ENCODE measurements at regions not wholly inside any gene's neighbourhood (a gene's known extent, or its start where the extent isn't known, plus 50 kb on each side); places are given as distances from the start of the nearest gene placed in this dataset.
"Not testable (repeated sequence)": the region's sequence is repeated elsewhere in the genome, so short reads cannot be mapped to it uniquely, and the experiment has no call there.

GRCh38 chr5:91864962-91865361, 481.8 kb upstream of the ARRDC3 start:
- FAIRE-seq, result no peak

DNA sequence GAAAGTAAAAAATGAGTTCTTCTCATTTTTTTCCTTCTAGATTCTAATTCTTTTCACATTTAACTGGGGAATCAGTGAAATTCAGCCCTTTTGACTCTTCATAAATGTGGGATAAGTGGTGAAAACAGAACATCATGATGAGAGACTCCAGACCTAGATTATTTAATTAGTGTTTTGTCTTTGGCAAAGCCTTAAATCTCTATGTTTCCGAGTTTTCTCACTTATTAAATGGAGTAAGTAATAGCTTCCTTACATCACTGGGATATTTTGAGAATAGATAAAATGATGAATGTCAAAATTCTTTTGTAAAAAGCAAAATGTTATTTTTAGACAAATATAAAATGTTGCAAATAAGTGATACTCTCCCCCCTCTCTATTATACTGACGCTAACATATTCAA, 468.6 kb upstream of the ARRDC3 start:
- FAIRE-seq, result no peak

DNA sequence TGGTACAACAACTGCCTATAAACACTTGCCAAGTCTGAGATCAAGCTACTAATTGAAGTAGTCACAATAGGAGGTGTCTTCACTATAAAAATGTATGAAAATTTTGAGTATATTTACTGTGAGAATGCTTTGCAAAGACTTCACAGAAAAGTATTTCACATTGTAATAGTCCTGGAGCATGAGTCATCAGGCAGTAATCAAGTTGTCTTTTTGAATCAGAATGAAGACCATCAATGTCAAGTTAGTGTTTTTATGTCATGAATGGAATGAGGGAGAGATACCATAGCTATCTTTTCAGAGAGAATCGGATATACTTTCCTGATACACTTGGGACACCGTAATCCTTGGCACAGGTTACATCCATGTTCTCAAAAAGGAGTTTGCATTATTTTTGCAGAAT, 466.9 kb upstream of the ARRDC3 start:
- no peak for FAIRE-seq

DNA sequence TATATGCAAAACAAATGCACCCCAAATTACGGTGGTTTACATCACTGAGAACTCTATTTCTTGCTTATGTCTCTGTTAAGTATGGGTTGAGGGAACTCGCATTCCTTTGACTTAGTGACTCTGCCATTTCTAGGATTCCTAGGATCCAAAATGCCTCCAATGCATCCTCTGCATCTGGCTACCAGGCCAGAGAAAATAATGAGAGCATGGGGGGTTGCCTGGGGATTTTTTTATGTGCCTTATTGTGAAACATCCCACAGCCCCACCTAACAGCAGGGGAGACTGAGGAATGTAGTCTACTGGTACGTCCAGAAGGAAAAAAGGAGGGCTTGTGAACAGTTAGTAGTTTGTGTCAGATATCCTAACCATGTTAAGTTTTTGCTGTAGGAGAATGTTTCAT, 466.0 kb upstream of the ARRDC3 start:
- FAIRE-seq, result no peak

DNA sequence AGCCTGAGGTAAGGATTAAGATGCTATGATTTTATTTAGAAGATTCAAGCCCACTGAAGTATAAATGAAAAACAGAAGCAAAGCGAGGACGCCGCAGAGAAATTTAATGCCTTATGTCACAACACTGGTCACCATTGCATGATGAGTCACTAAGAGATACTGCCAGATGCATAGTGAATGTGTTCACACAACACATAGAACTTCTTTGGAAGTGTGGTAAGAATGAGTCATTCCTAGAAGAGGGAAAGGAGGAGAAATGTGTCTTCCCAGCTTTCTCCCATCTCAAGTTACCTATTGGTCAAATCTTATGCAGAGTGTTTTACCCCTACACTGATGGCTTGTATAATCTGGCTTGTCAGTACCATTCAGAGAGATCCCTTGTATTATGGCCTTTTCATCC, 465.3 kb upstream of the ARRDC3 start:
- FAIRE-seq, result no peak

- FAIRE-seq, result no peak
Measured at GRCh38 chr5:91841423-91841822, 458.3 kb upstream of the ARRDC3 start.

DNA sequence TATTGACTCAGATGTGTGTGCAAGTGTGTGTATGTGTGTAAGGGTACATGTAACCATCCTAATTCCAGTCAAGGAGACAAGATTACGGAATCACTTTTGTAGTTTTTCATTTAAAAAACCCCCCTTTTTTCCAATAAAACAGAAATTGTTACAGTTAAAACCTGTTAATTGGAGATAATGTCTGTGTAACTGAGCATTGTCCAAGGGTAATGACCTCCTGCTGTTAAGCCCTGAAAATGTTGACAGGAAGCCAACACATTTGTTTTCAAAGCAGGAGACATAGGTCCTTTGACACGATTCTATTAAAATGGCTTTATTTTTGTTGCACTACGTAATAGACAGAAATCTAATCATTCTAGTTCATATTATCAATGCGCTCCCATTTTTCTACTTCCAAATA, 457.3 kb upstream of the ARRDC3 start:
- FAIRE-seq, result no peak

DNA sequence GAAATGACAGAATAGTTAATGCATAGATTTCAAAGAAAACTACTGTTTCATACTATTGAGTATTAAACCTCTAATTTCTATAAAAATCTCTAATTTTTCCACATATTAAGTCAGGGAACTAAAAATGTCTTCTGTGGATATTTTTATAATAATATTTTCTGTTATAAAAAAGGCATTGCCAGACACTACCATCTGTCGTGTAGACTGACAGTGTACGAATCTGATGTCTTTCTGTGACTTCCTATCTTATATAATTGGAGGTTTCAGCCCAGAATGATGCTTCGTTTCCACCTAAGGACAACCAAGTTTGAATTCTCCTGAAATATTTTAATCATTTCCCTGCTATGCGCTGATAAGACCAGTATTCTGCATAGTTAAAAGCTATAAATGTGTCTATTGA, 456.6 kb upstream of the ARRDC3 start:
- no peak for FAIRE-seq

GRCh38 chr5:91839233-91839632, 456.1 kb upstream of the ARRDC3 start:
- no peak for FAIRE-seq

GRCh38 chr5:91830361-91830953, 447.3 kb upstream of the ARRDC3 start:
- no peak for FAIRE-seq

DNA sequence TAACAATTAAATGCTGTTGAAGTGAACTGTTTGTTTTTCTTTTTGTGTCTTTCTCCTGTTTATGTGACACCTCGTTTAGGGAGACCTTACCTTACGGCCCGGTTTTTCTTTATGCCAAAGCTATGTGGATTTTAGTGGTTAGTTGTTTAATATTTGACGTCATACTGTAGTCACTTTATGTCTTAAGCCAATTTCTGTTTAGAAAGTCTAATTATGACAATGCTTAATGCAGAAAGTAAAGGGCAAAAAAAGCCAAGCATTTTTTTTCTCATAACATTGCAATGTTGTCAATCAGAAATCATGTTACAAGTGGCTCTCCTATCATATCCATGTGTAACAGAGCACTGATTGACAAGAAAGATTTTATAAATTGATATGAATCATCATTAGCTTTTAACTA, 442.5 kb upstream of the ARRDC3 start:
- FAIRE-seq, result no peak

GRCh38 chr5:91824406-91824805, 441.3 kb upstream of the ARRDC3 start:
- FAIRE-seq, result no peak

GRCh38 chr5:91820874-91821273, 437.8 kb upstream of the ARRDC3 start:
- FAIRE-seq, result no peak

GRCh38 chr5:91816681-91817080, 433.6 kb upstream of the ARRDC3 start:
- FAIRE-seq, result no peak

DNA sequence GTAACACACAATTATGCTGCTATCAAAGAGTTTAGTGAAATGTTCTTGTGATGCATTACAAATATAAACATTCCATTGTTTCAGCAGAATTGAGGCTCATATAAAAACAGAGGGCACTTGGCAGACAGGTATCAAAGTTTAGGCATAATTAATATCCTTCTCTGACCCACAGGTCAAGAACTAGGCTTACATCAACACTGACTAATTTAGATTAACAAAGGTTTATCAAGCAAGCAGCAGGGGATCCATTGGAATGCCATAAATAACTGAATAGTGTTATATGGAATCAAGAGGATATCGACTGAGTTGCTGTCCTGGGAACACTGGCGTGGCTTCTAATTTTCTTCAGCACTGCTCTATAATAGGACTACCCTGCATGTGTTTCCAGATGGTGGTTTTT, 414.5 kb upstream of the ARRDC3 start:
- FAIRE-seq, result no peak

DNA sequence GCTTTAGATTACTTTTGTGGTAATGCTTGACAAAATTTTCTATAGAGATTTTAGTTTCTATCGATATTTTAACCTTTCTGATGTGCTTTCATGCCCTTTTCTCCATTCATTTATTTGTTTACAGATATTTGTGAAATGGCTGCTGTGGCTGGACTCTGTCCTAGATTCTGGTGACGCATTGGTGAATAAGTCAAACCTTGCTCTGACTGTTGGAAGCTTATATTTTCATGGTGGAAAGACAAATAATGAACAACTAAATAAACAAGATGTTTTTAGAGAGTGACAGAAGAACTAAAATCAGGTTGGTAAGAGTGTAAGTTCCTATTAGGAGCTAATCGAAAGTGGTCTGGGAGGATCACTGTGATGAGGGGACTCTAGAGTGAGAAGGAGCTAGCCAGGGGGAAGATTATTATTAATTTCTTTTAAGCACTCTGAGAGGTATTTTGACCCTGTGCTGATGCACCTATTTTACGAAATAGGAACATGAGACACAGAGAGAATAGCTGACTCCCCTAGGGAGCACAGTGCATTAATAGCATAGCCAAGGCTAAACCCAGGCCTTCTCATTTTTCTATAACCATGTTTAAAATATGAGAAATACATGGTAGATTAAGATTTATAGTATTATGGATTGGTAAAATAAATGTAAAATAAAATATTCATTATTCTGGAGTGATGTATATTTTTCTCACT, 411.9 kb upstream of the ARRDC3 start:
- FAIRE-seq, result no peak

DNA sequence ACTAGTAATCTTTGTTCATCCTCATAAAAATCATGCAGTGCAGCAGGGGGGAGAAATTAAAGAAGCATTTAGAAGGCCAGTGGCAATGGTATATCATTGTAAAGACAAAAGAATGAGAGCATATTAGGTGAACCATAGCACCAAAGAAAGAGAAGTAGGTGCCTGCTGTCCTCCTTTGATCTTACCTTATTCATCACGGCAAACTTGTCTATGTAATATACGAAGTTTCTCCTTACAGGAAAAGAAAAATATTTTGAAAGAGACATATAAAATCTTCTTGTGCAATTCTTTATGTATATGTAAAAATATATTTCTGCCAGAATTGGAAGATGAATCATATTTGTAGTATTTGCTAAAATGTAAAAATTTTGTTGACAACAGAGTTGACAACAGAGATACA, 411.3 kb upstream of the ARRDC3 start:
- no peak for FAIRE-seq

GRCh38 chr5:91787718-91788117, 404.6 kb upstream of the ARRDC3 start:
- no peak for FAIRE-seq

- FAIRE-seq, result no peak
Measured at GRCh38 chr5:91777671-91778070, 394.6 kb upstream of the ARRDC3 start.

DNA sequence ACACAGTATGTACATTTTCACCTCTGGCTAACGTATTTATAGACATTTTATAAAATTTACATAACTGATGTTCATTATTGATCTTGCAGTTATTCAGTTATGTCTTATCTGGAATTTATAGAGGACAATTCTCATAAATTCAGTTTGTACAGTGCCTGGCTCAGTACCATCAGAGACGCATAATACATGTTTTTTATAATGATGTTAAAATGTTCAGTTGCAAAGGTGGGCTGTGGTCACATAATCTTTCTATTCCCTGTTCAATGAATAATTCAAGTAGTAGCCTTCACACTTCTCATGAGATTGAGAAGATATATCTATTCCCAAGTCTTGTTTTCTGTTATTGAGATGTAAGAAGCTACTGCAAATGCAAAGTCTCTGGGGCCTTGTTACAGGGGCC, 393.1 kb upstream of the ARRDC3 start:
- no peak for FAIRE-seq

DNA sequence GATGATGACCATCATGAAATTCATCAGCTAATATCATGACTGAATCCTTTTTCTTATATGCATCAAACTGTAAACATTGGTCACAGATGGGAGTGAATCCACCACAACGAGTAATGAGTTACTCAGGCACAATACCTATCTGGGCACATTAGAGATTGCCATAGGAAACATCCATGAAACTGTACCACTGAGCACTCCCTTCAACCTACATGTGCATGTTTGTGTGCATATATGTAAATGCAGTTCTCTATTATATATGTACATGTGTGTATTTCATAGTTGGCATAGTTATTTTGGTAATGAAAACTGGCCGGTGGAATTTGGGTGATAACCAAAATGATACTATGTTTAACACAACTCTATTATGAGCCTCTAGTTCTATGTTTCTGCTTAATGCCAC, 387.3 kb upstream of the ARRDC3 start:
- FAIRE-seq, result no peak

DNA sequence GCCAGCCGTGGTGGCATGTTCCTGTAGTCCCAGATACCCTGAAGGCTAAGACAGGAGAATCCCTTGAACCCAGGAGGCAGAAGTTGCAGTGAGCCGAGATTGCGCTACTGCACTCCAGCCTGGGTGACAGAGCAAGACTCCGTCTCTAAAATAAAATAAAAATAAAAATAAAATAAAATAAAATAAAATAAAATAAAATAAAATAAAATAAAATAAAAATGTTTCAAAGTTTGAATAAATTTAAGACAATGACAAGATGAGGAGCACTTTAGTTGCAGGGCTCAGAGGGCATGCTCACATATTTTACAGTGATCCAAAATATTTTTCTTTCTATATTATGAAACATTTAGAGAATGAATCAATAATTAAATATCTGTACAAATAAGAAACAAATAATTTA, 374.3 kb upstream of the ARRDC3 start:
- FAIRE-seq, result not testable (repeated sequence)

- FAIRE-seq, result no peak
Measured at GRCh38 chr5:91754990-91755389, 371.9 kb upstream of the ARRDC3 start.

DNA sequence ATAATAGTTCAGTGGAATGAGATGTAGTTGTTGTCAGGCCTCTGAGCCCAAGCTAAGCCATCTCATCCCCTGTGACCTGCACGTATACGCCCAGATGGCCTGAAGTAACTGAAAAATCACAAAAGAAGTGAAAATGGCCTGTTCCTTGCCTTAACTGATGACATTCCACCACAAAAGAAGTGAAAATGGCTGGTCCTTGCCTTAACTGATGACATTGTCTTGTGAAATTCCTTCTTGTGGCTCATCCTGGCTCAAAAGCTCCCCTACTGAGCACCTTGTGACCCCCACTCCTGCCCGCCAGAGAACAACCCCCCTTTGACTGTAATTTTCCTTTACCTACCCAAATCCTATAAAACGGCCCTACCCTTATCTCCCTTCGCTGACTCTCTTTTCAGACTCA, 361.4 kb upstream of the ARRDC3 start:
- not testable (repeated sequence) for FAIRE-seq

GRCh38 chr5:91742550-91742949, 359.4 kb upstream of the ARRDC3 start:
- FAIRE-seq, result no peak
